HFFc6 (cell line): ENCODE measurements at regions not wholly inside any gene's neighbourhood (a gene's known extent, or its start where the extent isn't known, plus 50 kb on each side); places are given as distances from the start of the nearest gene placed in this dataset.
"Not testable (repeated sequence)": the region's sequence is repeated elsewhere in the genome, so short reads cannot be mapped to it uniquely, and the experiment has no call there.

ENCODE experiments used
- DNase-seq: peaks from one replicate; pipeline ENCODE4 v3.0.0-alpha.2; 2018
- H3K27ac Mint-ChIP-seq: 2 replicates; pipeline ENCODE4 v1.8.0; 2020; ENCODE audit warnings: mild to moderate bottlenecking, mixed read lengths
- H3K27me3 Mint-ChIP-seq: 2 replicates; pipeline ENCODE4 v1.8.0; 2021; ENCODE audit warnings: mild to moderate bottlenecking, moderate library complexity, mixed read lengths; ENCODE audit not compliant: insufficient read depth
- H3K36me3 Mint-ChIP-seq: 2 replicates; pipeline ENCODE4 v1.8.0; 2021; ENCODE audit warnings: low read depth, mixed read lengths
- H3K4me1 Mint-ChIP-seq: 2 replicates; pipeline ENCODE4 v1.8.0; 2020; ENCODE audit warnings: low read depth, mixed read lengths
- H3K4me3 Mint-ChIP-seq: 2 replicates; pipeline ENCODE4 v1.8.0; 2020; ENCODE audit warnings: mild to moderate bottlenecking, moderate library complexity, mixed read lengths
- H3K9me3 Mint-ChIP-seq: 2 replicates; pipeline ENCODE4 v1.8.0; 2020; ENCODE audit warnings: mild to moderate bottlenecking, mixed read lengths
- CTCF ChIP-seq: fragments of 200-600 bp; sonication (generic); IDR thresholded peaks from 2 replicates; pipeline ENCODE4 v1.5.0; 2021; ENCODE audit warnings: antibody characterized with exemption, mild to moderate bottlenecking

DNA sequence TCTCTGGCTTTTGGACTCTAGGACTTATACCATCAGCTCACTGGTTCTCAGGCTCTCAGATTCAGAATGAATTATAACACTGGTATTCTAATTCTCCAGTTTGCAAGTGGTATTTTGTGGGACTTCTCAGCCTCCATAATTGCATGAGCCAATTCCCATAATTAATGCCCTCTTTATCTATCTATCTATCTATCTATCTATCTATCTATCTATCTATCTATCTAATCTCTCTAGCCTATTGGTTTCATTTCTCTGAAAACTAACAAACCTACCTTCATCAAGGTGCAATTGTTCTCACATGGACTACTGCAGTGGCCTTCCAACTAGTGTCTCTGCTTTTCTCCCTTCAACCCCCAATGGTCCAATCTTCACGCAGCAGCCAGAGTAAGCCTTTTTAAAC lies 507.4 kb downstream of the ETNK1 start:
- no peak overlapping the region for H3K27ac Mint-ChIP-seq
- no peak for DNase-seq
- H3K36me3 Mint-ChIP-seq: no peaks in the 10 kb centered on the region; the same call in 1 of the 2 replicates
- H3K27me3 Mint-ChIP-seq: no peaks in the 10 kb centered on the region
- no peaks in the 10 kb centered on the region for H3K4me1 Mint-ChIP-seq
- H3K4me3 Mint-ChIP-seq: no peak overlapping the region
- no peak for TF ChIP-seq CTCF
- peaks cover 45% of the 10 kb centered on the region for H3K9me3 Mint-ChIP-seq

- peaks cover 38% of the 10 kb centered on the region for H3K9me3 Mint-ChIP-seq
- no peaks in the 10 kb centered on the region for H3K27me3 Mint-ChIP-seq
- H3K36me3 Mint-ChIP-seq: no peaks in the 10 kb centered on the region; the same call in 1 of the 2 replicates
- H3K4me3 Mint-ChIP-seq: no peak overlapping the region
- no peak for DNase-seq
- no peaks in the 10 kb centered on the region for H3K4me1 Mint-ChIP-seq
- H3K27ac Mint-ChIP-seq: no peak overlapping the region
- no peak for TF ChIP-seq CTCF
Measured at GRCh38 chr12:23133471-23133870, 508.5 kb downstream of the ETNK1 start.

- Mint-ChIP-seq H3K9me3 (peaks cover 46% of the 10 kb centered on the region), H3K4me1 (no peaks in the 10 kb centered on the region)
Measured at GRCh38 chr12:23139026-23139425, 514.1 kb downstream of the ETNK1 start.

GRCh38 chr12:23140710-23141109 lies 515.7 kb downstream of the ETNK1 start:
- Mint-ChIP-seq H3K4me3 (no peak overlapping the region), H3K4me1 (no peaks in the 10 kb centered on the region), H3K27ac (no peak overlapping the region), H3K36me3 (peaks cover 7% of the 10 kb centered on the region; the same call in 1 of the 2 replicates), H3K9me3 (peaks cover 56% of the 10 kb centered on the region), H3K27me3 (no peaks in the 10 kb centered on the region)
- TF ChIP-seq CTCF: no peak
- DNase-seq: no peak

More at GRCh38 chr12:23139026-23139425, 514.1 kb downstream of the ETNK1 start:
- H3K27ac Mint-ChIP-seq: no peak overlapping the region
- TF ChIP-seq CTCF: no peak
- H3K4me3 Mint-ChIP-seq: no peak overlapping the region
- no peak for DNase-seq
- H3K27me3 Mint-ChIP-seq: no peaks in the 10 kb centered on the region
- no peaks in the 10 kb centered on the region; the same call in 1 of the 2 replicates for H3K36me3 Mint-ChIP-seq

DNA sequence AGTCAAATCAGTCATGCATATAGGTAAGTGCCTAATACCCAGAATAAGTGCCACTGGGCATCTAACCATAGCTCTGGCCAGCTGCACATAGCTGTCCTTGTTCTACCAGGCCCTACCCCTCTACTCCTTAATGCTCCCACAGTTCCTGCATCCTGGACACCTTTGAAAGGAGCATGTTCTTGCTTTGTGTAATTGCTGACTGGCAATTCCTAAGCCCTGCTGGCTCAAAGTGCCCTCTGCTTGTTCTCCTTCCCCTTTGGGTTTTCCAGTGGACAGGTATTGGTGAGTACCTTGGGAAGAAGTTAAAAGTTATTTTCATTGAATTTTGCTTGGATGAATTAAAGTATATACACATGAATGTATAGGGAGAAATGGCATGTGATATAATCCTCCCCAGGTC lies 516.4 kb downstream of the ETNK1 start:
- Mint-ChIP-seq H3K4me1 (no peaks in the 10 kb centered on the region), H3K27me3 (no peaks in the 10 kb centered on the region), H3K36me3 (peaks cover 8% of the 10 kb centered on the region; the same call in 1 of the 2 replicates), H3K4me3 (no peak overlapping the region), H3K9me3 (peaks cover 53% of the 10 kb centered on the region), H3K27ac (no peak overlapping the region)
- no peak for DNase-seq
- no peak for TF ChIP-seq CTCF

- not testable (repeated sequence) for DNase-seq, H3K36me3 Mint-ChIP-seq, H3K4me1 Mint-ChIP-seq, H3K27me3 Mint-ChIP-seq, H3K4me3 Mint-ChIP-seq, H3K27ac Mint-ChIP-seq
- H3K9me3 Mint-ChIP-seq: peaks cover 45% of the 10 kb centered on the region
Measured at GRCh38 chr12:23146070-23146469, 521.1 kb downstream of the ETNK1 start.
